Keratinocyte (primary cell): ENCODE measurements at regions not wholly inside any gene's neighbourhood (a gene's known extent, or its start where the extent isn't known, plus 50 kb on each side); places are given as distances from the start of the nearest gene placed in this dataset.

Source experiments
- DNase-seq: peaks from one replicate; pipeline ENCODE4 v3.0.0-alpha.2; 2011; ENCODE audit warnings: low read depth, missing footprints, low spot score
- FAIRE-seq: peaks from 2 replicates; lab custom pipeline; 2011; peaks lifted over from hg19 to GRCh38; lab: Jason Lieb, UNC
- H2AFZ ChIP-seq: 2 replicates; pipeline ENCODE4 v1.6.0; 2012; ENCODE audit warnings: low read length, control low read depth, inconsistent platforms; ENCODE audit not compliant: control insufficient read depth
- H3K27ac ChIP-seq: 2 replicates; pipeline ENCODE4 v1.5.1; 2011; ENCODE audit warnings: low read length; ENCODE audit not compliant: control insufficient read depth, insufficient read depth
- H3K27me3 ChIP-seq: 3 replicates; pipeline ENCODE4 v1.6.0; 2011; ENCODE audit warnings: low read length; ENCODE audit not compliant: control insufficient read depth, insufficient read depth; ENCODE audit errors: extremely low read depth
- H3K36me3 ChIP-seq, 2 experiments: 2 replicates in 1 of 2; 3 replicates in 1 of 2; pipeline ENCODE4 v1.5.1; 2011; ENCODE audit warnings: low read length in 2 of 2, mild to moderate bottlenecking in 1 of 2; ENCODE audit not compliant: control insufficient read depth in 2 of 2, insufficient read depth in 2 of 2; ENCODE audit errors: extremely low read depth in 1 of 2
- H3K4me1 ChIP-seq: 3 replicates; pipeline ENCODE4 v1.5.1; 2011; ENCODE audit warnings: low read length; ENCODE audit not compliant: control insufficient read depth, insufficient read depth; ENCODE audit errors: extremely low read depth
- H3K4me2 ChIP-seq: 3 replicates; pipeline ENCODE4 v1.6.0; 2011; ENCODE audit warnings: low read depth, low read length; ENCODE audit not compliant: control insufficient read depth, insufficient read depth; ENCODE audit errors: extremely low read depth
- H3K4me3 ChIP-seq, 3 experiments: fragments of 200-600 bp in 1 of 3; sonication (generic) in 1 of 3; 2 replicates in 2 of 3; 3 replicates in 1 of 3; pipeline ENCODE4 v1.5.1; 2011 to 2016; ENCODE audit warnings: low read length in 3 of 3, mild to moderate bottlenecking in 3 of 3, control low read depth in 2 of 3, inconsistent platforms in 1 of 3, low read depth in 1 of 3, mixed read lengths in 1 of 3, mixed run types in 1 of 3, moderate library complexity in 1 of 3; ENCODE audit not compliant: control insufficient read depth in 2 of 3, insufficient read depth in 2 of 3; ENCODE audit errors: extremely low read depth in 1 of 3
- H3K79me2 ChIP-seq: 2 replicates; pipeline ENCODE4 v1.6.0; 2012; ENCODE audit warnings: low read length; ENCODE audit not compliant: control insufficient read depth, insufficient read depth
- H3K9ac ChIP-seq: 3 replicates; pipeline ENCODE4 v1.6.0; 2011; ENCODE audit warnings: low read length; ENCODE audit not compliant: control insufficient read depth, insufficient read depth; ENCODE audit errors: extremely low read depth
- H3K9me1 ChIP-seq: 3 replicates; pipeline ENCODE4 v1.6.0; 2011; ENCODE audit warnings: low read length; ENCODE audit not compliant: control insufficient read depth, insufficient read depth; ENCODE audit errors: extremely low read depth
- H3K9me3 ChIP-seq: 2 replicates; pipeline ENCODE4 v1.5.1; 2012; ENCODE audit warnings: low read depth, low read length; ENCODE audit not compliant: control insufficient read depth
- H4K20me1 ChIP-seq: 3 replicates; pipeline ENCODE4 v1.6.0; 2011; ENCODE audit warnings: low read length; ENCODE audit not compliant: control insufficient read depth, insufficient read depth; ENCODE audit errors: extremely low read depth
- EZH2 ChIP-seq: IDR thresholded peaks from one replicate; pipeline ENCODE4 v1.6.1; 2012; ENCODE audit warnings: inconsistent platforms, mild to moderate bottlenecking, low read length, moderate library complexity
- dilution Hi-C: fragments of 300-500 bp; cut with MboI; formaldehyde crosslinking; loops from one replicate; pipeline ENCODE4 v1.7.0; 2020; ENCODE audit warnings: low sequenced_read_pairs; ENCODE audit not compliant: extremely low pct_ligation_motif_present
- TF ChIP-seq, protein P1 (sequence below), 3 experiments: IDR thresholded peaks in 1 of 3; conservative IDR thresholded peaks in 1 of 3; optimal IDR thresholded peaks in 1 of 3; 2 replicates in 2 of 3; 3 replicates in 1 of 3; pipeline versions ENCODE3 to v1.5.1; 2011; ENCODE audit warnings: low read length in 3 of 3, mild to moderate bottlenecking in 3 of 3, moderate library complexity in 2 of 3, control low read depth in 1 of 3, inconsistent platforms in 1 of 3; ENCODE audit not compliant: insufficient read depth in 2 of 3; ENCODE audit errors: extremely low read depth in 1 of 3

DNA sequence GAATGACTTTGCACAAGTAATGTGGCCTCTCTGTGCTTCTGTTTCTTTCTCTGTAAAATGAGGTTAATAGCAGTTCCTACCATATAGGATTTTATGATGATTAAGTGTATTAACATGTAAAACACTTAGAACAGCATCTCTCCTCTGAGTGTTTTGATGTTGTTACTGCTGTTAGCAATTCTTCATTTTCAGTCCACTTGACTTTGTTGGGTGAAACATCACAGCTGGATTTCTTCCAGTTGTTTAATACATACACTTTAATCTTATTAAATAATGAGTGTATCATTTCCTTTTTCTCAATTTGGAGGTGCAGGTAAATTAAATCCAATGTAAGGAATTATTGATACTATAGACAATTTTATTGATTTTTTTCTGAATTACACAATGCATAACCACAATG, 113.6 kb downstream of the KDR start:
- Histone ChIP-seq H3K4me1 (no peaks in the 10 kb centered on the region), H3K9ac (no peak overlapping the region), H3K36me3 (no peaks in the 10 kb centered on the region), H4K20me1 (no peaks in the 10 kb centered on the region), H3K27ac (no peak overlapping the region), H3K27me3 (no peaks in the 10 kb centered on the region), H3K9me3 (no peaks in the 10 kb centered on the region), H3K79me2 (no peaks in the 10 kb centered on the region), H3K4me2 (no peak overlapping the region), H3K4me3 (no peak overlapping the region), H3K9me1 (no peaks in the 10 kb centered on the region), H2AFZ (no peak overlapping the region)
- FAIRE-seq (no peak), DNase-seq (no peak)
- dilution Hi-C loops = loop anchor here (25.0 kb wide), 1 partner anchor 301 kb away; no protein-coding TSS in a partner anchor
- TF ChIP-seq, protein P1, sequence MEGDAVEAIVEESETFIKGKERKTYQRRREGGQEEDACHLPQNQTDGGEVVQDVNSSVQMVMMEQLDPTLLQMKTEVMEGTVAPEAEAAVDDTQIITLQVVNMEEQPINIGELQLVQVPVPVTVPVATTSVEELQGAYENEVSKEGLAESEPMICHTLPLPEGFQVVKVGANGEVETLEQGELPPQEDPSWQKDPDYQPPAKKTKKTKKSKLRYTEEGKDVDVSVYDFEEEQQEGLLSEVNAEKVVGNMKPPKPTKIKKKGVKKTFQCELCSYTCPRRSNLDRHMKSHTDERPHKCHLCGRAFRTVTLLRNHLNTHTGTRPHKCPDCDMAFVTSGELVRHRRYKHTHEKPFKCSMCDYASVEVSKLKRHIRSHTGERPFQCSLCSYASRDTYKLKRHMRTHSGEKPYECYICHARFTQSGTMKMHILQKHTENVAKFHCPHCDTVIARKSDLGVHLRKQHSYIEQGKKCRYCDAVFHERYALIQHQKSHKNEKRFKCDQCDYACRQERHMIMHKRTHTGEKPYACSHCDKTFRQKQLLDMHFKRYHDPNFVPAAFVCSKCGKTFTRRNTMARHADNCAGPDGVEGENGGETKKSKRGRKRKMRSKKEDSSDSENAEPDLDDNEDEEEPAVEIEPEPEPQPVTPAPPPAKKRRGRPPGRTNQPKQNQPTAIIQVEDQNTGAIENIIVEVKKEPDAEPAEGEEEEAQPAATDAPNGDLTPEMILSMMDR (optimal IDR thresholded peaks at IDR 0.05 in 1 of 3, IDR thresholded peaks at IDR 0.05 in 1 of 3, conservative IDR thresholded peaks at IDR 0.05 in 1 of 3; ENCODE audit: extremely low read depth in 1 of 3, insufficient read depth in 2 of 3, low read length in 3 of 3) = no peak

DNA sequence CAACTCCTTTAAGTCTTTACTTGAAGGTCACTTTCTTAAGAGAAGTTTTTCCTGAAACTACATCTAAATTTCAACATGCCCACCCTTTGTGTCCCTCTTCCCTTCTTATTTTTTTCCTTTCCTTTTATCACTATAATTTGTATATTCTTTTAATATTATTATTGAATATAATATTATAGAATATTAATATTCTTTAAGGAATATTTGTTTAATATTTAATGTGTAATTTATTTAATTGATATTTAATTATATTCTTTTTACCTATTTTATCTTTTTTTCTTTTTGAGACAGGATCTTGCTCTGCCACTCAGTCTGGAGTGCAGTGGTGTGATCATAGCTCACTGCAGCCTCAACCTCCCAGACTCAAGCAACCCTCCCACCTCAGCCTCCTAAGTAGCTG, 114.8 kb downstream of the KDR start:
- DNase-seq (no peak), FAIRE-seq (no peak)
- no peak overlapping the region for H2AFZ ChIP-seq
- H3K4me2 ChIP-seq = no peak overlapping the region
- no peak overlapping the region for H3K9ac ChIP-seq
- H3K4me3 ChIP-seq = no peak overlapping the region
- TF ChIP-seq EZH2 = no peak
- TF ChIP-seq, protein P1 (optimal IDR thresholded peaks at IDR 0.05 in 1 of 3, IDR thresholded peaks at IDR 0.05 in 1 of 3, conservative IDR thresholded peaks at IDR 0.05 in 1 of 3; ENCODE audit: extremely low read depth in 1 of 3, insufficient read depth in 2 of 3, low read length in 3 of 3) = no peak
- no peaks in the 10 kb centered on the region for H3K4me1 ChIP-seq
- no peaks in the 10 kb centered on the region for H3K36me3 ChIP-seq
- no peaks in the 10 kb centered on the region for H3K9me3 ChIP-seq
- H3K27ac ChIP-seq = no peak overlapping the region
- no peaks in the 10 kb centered on the region for H4K20me1 ChIP-seq
- no peaks in the 10 kb centered on the region for H3K9me1 ChIP-seq
- dilution Hi-C loops = loop anchor here (25.0 kb wide), 1 partner anchor 302 kb away; no protein-coding TSS in a partner anchor
- H3K79me2 ChIP-seq = no peaks in the 10 kb centered on the region
- peaks cover 4% of the 10 kb centered on the region for H3K27me3 ChIP-seq
